PC-3 (cell line): ENCODE measurements at regions not wholly inside any gene's neighbourhood (a gene's known extent, or its start where the extent isn't known, plus 50 kb on each side); places are given as distances from the start of the nearest gene placed in this dataset.

ENCODE experiments used
- CTCF ChIP-seq: fragments of 300-600 bp; sonication (generic); conservative IDR thresholded peaks from 2 replicates; pipeline ENCODE4 v1.5.1; 2017; ENCODE audit warnings: antibody characterized with exemption, low read depth, mild to moderate bottlenecking, low read length
- EZH2 ChIP-seq: fragments of 300-600 bp; sonication (generic); IDR thresholded peaks from one replicate; pipeline ENCODE4 v1.6.1; 2017; ENCODE audit warnings: antibody characterized with exemption, mild to moderate bottlenecking, low read length; ENCODE audit not compliant: unreplicated experiment

- TF ChIP-seq CTCF (no peak), EZH2 (no peak)
Measured at GRCh38 chr12:66065641-66066136, 64.9 kb downstream of the LLPH start.
